ENCODE measurements at regions not wholly inside any gene's neighbourhood (a gene's known extent, or its start where the extent isn't known, plus 50 kb on each side); places are given as distances from the start of the nearest gene placed in this dataset.
A peak's percentile ranks its signal among the peaks of the same experiment; 100 is the strongest.

DNA sequence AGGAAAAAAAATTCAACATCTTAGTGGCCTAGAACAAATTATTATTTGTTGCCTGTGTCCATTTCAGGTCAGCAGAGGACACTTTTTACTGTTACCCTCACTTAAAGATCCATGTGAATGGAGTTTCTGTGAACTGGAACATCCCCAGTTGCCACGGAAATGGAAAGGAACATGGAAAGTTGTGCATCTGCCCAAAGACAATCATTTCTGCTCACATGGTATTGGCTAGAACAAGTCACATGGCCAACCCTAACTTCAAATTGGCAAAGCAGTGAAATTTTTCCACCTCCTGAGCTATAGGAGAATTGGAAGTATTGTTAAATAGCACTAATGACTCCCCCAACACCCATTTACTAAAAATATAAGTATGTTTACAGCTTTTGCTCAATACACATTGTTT is 71.2 kb upstream of the CCBE1 start:
- POLR2A ChIA-PET = no interaction called here
- Histone ChIP-seq H3K27me3 (replicated peaks in 2 of 5; ENCODE audit: control insufficient read depth in 4 of 5, insufficient read depth in 5 of 5, low read length in 4 of 5) (no peaks in the 10 kb centered on the region), H3K36me3 (ENCODE audit: control insufficient read depth in 4 of 4, insufficient read depth in 4 of 4, low read length in 3 of 4) (no peaks in the 10 kb centered on the region), H3K4me3 (ENCODE audit: control insufficient read depth in 1 of 7, extremely low read depth in 1 of 7, insufficient read depth in 4 of 7, low read depth in 2 of 7, low read length in 6 of 7) (no peak overlapping the region), H3K9me3 (ENCODE audit: control extremely low read depth in 1 of 5, control insufficient read depth in 4 of 5, insufficient read depth in 2 of 5, low read depth in 1 of 5, low read length in 4 of 5) (no peaks in the 10 kb centered on the region), H3K27ac (ENCODE audit: insufficient read depth in 1 of 2, low read depth in 1 of 2, low read length in 2 of 2, poor library complexity in 1 of 2, severe bottlenecking in 2 of 2) (no peak overlapping the region), H3K4me1 (ENCODE audit: control extremely low read depth in 1 of 4, control insufficient read depth in 4 of 4, insufficient read depth in 4 of 4, low read length in 3 of 4) (peaks cover 0 to 6% (median 0%) of the 10 kb centered on the region in 4 experiments)
- no peak for DNase-seq
- WGBS (ENCODE audit: insufficient coverage) = 100% methylated on average over 1 of the region's 1 CpG
- CTCF ChIA-PET = no interaction called here

DNA sequence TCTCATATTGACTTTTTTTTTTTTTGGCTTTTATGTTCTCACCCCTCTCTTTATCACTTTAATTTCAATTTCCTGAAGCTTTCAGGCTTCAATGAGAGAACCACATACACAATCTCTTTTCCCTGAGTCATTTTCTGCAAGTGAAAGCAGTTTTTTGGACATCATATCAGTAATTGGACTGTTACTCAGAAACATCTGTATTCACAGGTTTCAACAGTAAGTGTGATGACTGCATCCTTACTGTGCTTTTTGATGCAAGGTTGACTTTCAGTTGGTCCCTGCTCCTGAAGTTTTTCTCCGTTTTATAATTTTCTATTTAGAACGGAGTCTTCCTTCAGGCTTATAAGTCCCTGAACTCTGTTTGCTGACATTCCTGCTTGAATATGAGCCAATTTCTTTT is 70.5 kb upstream of the CCBE1 start:
- Histone ChIP-seq H3K36me3 (ENCODE audit: control insufficient read depth in 4 of 4, insufficient read depth in 4 of 4, low read length in 3 of 4) (no peaks in the 10 kb centered on the region), H3K4me3 (ENCODE audit: control insufficient read depth in 1 of 7, extremely low read depth in 1 of 7, insufficient read depth in 4 of 7, low read depth in 2 of 7, low read length in 6 of 7) (no peak overlapping the region), H3K9me3 (ENCODE audit: control extremely low read depth in 1 of 5, control insufficient read depth in 4 of 5, insufficient read depth in 2 of 5, low read depth in 1 of 5, low read length in 4 of 5) (no peaks in the 10 kb centered on the region), H3K4me1 (ENCODE audit: control extremely low read depth in 1 of 4, control insufficient read depth in 4 of 4, insufficient read depth in 4 of 4, low read length in 3 of 4) (peaks cover 0 to 6% (median 0%) of the 10 kb centered on the region in 4 experiments), H3K27me3 (replicated peaks in 2 of 5; ENCODE audit: control insufficient read depth in 4 of 5, insufficient read depth in 5 of 5, low read length in 4 of 5) (no peaks in the 10 kb centered on the region), H3K27ac (ENCODE audit: insufficient read depth in 1 of 2, low read depth in 1 of 2, low read length in 2 of 2, poor library complexity in 1 of 2, severe bottlenecking in 2 of 2) (no peak overlapping the region)
- POLR2A ChIA-PET = no interaction called here
- CTCF ChIA-PET = no interaction called here
- WGBS (ENCODE audit: insufficient coverage) = 34% methylated on average over 2 of the region's 2 CpGs
- DNase-seq = peak in 1 of 3 donors; percentile 1

DNA sequence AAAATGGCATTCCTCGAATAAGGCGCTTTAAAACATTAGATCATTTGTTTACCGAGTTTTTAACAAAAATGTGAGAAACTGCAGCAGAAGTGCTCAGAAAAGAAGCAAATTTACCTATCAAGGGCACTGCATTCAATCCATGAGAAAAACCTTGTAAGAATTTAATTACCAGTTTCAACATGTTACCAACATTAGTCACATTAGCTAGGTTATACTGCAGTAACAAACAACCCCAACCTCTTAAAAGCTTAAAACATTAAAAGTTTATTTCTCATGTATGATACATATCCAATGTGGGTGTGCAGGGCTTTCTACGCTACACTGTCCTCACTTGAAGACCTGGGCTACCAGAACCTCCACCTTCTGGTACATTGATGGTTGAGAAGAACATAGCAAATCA is 68.1 kb upstream of the CCBE1 start:
- Histone ChIP-seq H3K9me3 (ENCODE audit: control extremely low read depth in 1 of 5, control insufficient read depth in 4 of 5, insufficient read depth in 2 of 5, low read depth in 1 of 5, low read length in 4 of 5) (no peaks in the 10 kb centered on the region), H3K4me1 (ENCODE audit: control extremely low read depth in 1 of 4, control insufficient read depth in 4 of 4, insufficient read depth in 4 of 4, low read length in 3 of 4) (peaks cover 0 to 6% (median 0%) of the 10 kb centered on the region in 4 experiments), H3K27ac (ENCODE audit: insufficient read depth in 1 of 2, low read depth in 1 of 2, low read length in 2 of 2, poor library complexity in 1 of 2, severe bottlenecking in 2 of 2) (no peak overlapping the region), H3K4me3 (ENCODE audit: control insufficient read depth in 1 of 7, extremely low read depth in 1 of 7, insufficient read depth in 4 of 7, low read depth in 2 of 7, low read length in 6 of 7) (no peak overlapping the region), H3K27me3 (replicated peaks in 2 of 5; ENCODE audit: control insufficient read depth in 4 of 5, insufficient read depth in 5 of 5, low read length in 4 of 5) (no peaks in the 10 kb centered on the region), H3K36me3 (ENCODE audit: control insufficient read depth in 4 of 4, insufficient read depth in 4 of 4, low read length in 3 of 4) (no peaks in the 10 kb centered on the region)
- POLR2A ChIA-PET = no interaction called here
- 100% methylated on average over 3 of the region's 4 CpGs for WGBS (ENCODE audit: insufficient coverage)
- CTCF ChIA-PET = no interaction called here
- DNase-seq = no peak

DNA sequence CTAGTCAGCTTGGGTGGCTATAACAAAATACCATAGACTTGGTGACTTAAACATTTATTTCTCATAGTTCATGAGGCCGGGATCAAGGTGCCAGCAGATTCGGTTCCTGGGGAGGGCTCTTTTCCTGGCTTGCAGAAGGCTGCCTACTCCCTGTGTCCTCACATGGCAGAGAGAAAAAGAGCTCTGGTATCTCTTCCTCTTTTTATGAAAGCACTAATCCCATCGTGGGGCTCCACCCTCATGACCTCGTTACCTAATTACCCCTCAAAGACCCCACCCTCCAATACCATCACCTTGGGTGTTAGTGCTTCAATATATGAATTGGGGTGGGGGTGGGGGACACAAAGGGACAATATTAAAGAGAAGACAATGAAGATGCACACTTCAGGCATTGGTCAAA is 67.1 kb upstream of the CCBE1 start:
- no peaks in the 10 kb centered on the region for H3K9me3 ChIP-seq (ENCODE audit: control extremely low read depth in 1 of 5, control insufficient read depth in 4 of 5, insufficient read depth in 2 of 5, low read depth in 1 of 5, low read length in 4 of 5)
- H3K27me3 ChIP-seq (replicated peaks in 2 of 5; ENCODE audit: control insufficient read depth in 4 of 5, insufficient read depth in 5 of 5, low read length in 4 of 5) = no peaks in the 10 kb centered on the region
- ChIA-PET CTCF (interaction anchor here (1.3 kb wide), 1 partner anchor 11 kb away, joined by 3 read pairs; no protein-coding TSS in a partner anchor), POLR2A (no interaction called here)
- H3K4me1 ChIP-seq (ENCODE audit: control extremely low read depth in 1 of 4, control insufficient read depth in 4 of 4, insufficient read depth in 4 of 4, low read length in 3 of 4) = peaks cover 0 to 6% (median 0%) of the 10 kb centered on the region in 4 experiments
- H3K4me3 ChIP-seq (ENCODE audit: control insufficient read depth in 1 of 7, extremely low read depth in 1 of 7, insufficient read depth in 4 of 7, low read depth in 2 of 7, low read length in 6 of 7) = no peak overlapping the region
- no peaks in the 10 kb centered on the region for H3K36me3 ChIP-seq (ENCODE audit: control insufficient read depth in 4 of 4, insufficient read depth in 4 of 4, low read length in 3 of 4)
- DNase-seq = no peak
- WGBS (ENCODE audit: insufficient coverage) = 71% methylated on average over 2 of the region's 4 CpGs
- no peak overlapping the region for H3K27ac ChIP-seq (ENCODE audit: insufficient read depth in 1 of 2, low read depth in 1 of 2, low read length in 2 of 2, poor library complexity in 1 of 2, severe bottlenecking in 2 of 2)

DNA sequence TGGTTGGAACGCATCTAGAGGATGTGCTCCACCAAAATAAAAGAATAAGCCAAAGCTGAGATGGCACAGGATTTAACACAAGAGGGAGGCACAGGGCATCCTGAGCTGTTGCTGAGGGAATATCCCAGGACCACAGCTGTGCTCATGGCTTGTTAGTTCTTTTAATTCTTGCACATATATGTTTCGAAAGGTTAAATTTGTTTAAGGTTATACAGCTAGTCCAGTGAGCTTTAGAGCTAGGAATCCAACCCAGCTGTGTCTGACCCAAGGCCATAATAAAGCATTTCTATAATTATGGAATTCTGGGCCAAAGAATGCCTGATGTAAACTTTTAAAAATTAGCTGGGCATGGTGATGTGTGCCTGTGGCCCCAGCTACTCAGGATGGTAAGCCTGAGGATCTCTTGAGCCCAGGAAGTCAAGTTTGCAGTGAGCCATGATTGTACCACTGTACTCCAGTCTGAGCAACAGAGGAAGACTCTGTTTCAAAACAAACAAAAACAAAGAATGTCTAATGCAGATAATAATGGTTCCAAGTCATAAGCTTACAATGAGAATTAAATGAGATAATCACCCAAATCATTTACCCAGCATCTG is 66.4 kb upstream of the CCBE1 start:
- WGBS (ENCODE audit: insufficient coverage) = 88% methylated on average over 2 of the region's 2 CpGs
- DNase-seq = no peak
- H3K36me3 ChIP-seq (ENCODE audit: control insufficient read depth in 4 of 4, insufficient read depth in 4 of 4, low read length in 3 of 4) = no peaks in the 10 kb centered on the region
- ChIA-PET CTCF (interaction anchor here (1.3 kb wide), 1 partner anchor 11 kb away, joined by 3 read pairs; no protein-coding TSS in a partner anchor), POLR2A (no interaction called here)
- H3K27me3 ChIP-seq (replicated peaks in 2 of 5; ENCODE audit: control insufficient read depth in 4 of 5, insufficient read depth in 5 of 5, low read length in 4 of 5) = no peaks in the 10 kb centered on the region
- H3K9me3 ChIP-seq (ENCODE audit: control extremely low read depth in 1 of 5, control insufficient read depth in 4 of 5, insufficient read depth in 2 of 5, low read depth in 1 of 5, low read length in 4 of 5) = no peaks in the 10 kb centered on the region
- no peak overlapping the region for H3K4me3 ChIP-seq (ENCODE audit: control insufficient read depth in 1 of 7, extremely low read depth in 1 of 7, insufficient read depth in 4 of 7, low read depth in 2 of 7, low read length in 6 of 7)
- H3K4me1 ChIP-seq (ENCODE audit: control extremely low read depth in 1 of 4, control insufficient read depth in 4 of 4, insufficient read depth in 4 of 4, low read length in 3 of 4) = peaks cover 0 to 6% (median 0%) of the 10 kb centered on the region in 4 experiments
- H3K27ac ChIP-seq (ENCODE audit: insufficient read depth in 1 of 2, low read depth in 1 of 2, low read length in 2 of 2, poor library complexity in 1 of 2, severe bottlenecking in 2 of 2) = no peak overlapping the region

DNA sequence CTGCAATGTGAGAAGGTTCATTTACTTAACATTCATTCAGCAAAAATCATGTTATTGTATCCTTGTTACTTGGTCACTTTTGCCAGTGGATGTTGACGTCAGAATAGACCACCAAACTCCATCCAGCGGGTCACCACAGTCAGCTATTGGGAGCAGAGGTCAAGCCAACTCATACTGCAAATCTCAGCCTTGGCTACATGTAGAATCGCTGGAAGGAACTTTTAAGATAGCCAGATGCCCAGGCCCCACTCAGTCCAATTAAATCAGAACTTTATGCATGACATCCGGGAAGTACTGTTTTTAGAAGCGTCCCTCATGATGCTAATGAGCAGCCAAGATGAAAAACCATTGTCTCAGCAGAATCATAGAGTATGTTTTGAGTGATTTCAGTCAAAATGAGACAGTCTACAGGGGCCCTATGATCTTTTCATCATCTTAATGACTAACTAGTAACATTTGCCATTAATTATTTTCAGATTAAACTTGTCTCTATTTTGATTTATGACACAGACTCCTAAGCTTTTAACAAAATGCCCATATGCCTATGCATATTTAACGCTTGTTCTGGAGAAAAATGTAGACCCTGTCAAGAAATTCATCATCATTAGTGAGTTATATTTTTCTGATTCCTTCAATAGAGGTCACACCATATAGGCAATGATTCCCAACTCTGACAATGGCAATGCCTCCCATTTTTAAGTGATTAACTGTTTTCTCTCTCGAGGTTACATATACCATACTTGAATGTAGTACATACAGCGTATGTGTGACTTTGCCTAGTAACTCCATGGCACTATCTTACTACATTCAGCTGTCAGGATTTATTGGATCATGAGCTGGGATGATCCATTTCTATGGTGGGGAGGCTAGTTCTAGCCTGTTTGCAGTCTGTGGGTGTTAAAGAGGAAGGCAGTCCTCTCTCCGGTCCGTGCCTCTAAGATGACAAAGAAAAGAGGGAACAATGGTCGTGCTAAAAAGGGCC is 63.7 kb upstream of the CCBE1 start:
- no peak overlapping the region for H3K27ac ChIP-seq (ENCODE audit: insufficient read depth in 1 of 2, low read depth in 1 of 2, low read length in 2 of 2, poor library complexity in 1 of 2, severe bottlenecking in 2 of 2)
- H3K36me3 ChIP-seq (ENCODE audit: control insufficient read depth in 4 of 4, insufficient read depth in 4 of 4, low read length in 3 of 4) = no peaks in the 10 kb centered on the region
- WGBS (ENCODE audit: insufficient coverage) = 98% methylated on average over 7 of the region's 11 CpGs
- no peak overlapping the region for H3K4me3 ChIP-seq (ENCODE audit: control insufficient read depth in 1 of 7, extremely low read depth in 1 of 7, insufficient read depth in 4 of 7, low read depth in 2 of 7, low read length in 6 of 7)
- ChIA-PET CTCF (no interaction called here), POLR2A (no interaction called here)
- no peaks in the 10 kb centered on the region for H3K9me3 ChIP-seq (ENCODE audit: control extremely low read depth in 1 of 5, control insufficient read depth in 4 of 5, insufficient read depth in 2 of 5, low read depth in 1 of 5, low read length in 4 of 5)
- no peak for DNase-seq
- no peaks in the 10 kb centered on the region for H3K4me1 ChIP-seq (ENCODE audit: control extremely low read depth in 1 of 4, control insufficient read depth in 4 of 4, insufficient read depth in 4 of 4, low read length in 3 of 4)
- no peaks in the 10 kb centered on the region for H3K27me3 ChIP-seq (replicated peaks in 2 of 5; ENCODE audit: control insufficient read depth in 4 of 5, insufficient read depth in 5 of 5, low read length in 4 of 5)

DNA sequence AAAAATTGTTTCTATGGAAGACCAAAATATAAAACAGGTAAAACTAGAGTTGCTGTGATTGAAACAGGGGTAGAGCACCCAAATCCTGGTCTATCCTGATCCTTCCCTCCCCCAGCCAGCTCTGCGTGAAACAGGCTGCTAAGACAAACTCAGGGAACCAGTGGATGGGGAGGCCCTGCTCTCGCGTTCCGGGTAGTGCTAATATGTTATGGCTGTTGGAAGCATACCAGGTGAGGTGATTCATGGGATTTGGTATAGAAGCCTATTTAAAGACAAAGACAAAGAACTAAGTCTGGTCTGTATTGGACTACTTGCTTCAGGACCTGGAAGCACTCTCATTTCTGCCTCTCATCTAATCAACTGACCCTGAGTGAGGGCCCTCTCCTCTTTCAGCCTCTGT is 63.0 kb upstream of the CCBE1 start:
- CTCF ChIA-PET = no interaction called here
- H3K9me3 ChIP-seq (ENCODE audit: control extremely low read depth in 1 of 5, control insufficient read depth in 4 of 5, insufficient read depth in 2 of 5, low read depth in 1 of 5, low read length in 4 of 5) = no peaks in the 10 kb centered on the region
- H3K36me3 ChIP-seq (ENCODE audit: control insufficient read depth in 4 of 4, insufficient read depth in 4 of 4, low read length in 3 of 4) = no peaks in the 10 kb centered on the region
- no peaks in the 10 kb centered on the region for H3K4me1 ChIP-seq (ENCODE audit: control extremely low read depth in 1 of 4, control insufficient read depth in 4 of 4, insufficient read depth in 4 of 4, low read length in 3 of 4)
- POLR2A ChIA-PET = no interaction called here
- H3K27ac ChIP-seq (ENCODE audit: insufficient read depth in 1 of 2, low read depth in 1 of 2, low read length in 2 of 2, poor library complexity in 1 of 2, severe bottlenecking in 2 of 2) = no peak overlapping the region
- DNase-seq = no peak
- H3K4me3 ChIP-seq (ENCODE audit: control insufficient read depth in 1 of 7, extremely low read depth in 1 of 7, insufficient read depth in 4 of 7, low read depth in 2 of 7, low read length in 6 of 7) = no peak overlapping the region
- WGBS (ENCODE audit: insufficient coverage) = 96% methylated on average over 4 of the region's 4 CpGs
- no peaks in the 10 kb centered on the region for H3K27me3 ChIP-seq (replicated peaks in 2 of 5; ENCODE audit: control insufficient read depth in 4 of 5, insufficient read depth in 5 of 5, low read length in 4 of 5)
